T-helper 2 cell treated with Interferon-gamma antibody and Interleukin-4, amounts not matched to agents 100 ng/mL and 5 ng/mL, for 36 hours (primary cell): ENCODE measurements at regions not wholly inside any gene's neighbourhood (a gene's known extent, or its start where the extent isn't known, plus 50 kb on each side); places are given as distances from the start of the nearest gene placed in this dataset.

Source experiments
- intact Hi-C: fragments of 100-400 bp; cut with micrococcal nuclease; formaldehyde crosslinking; loops from one replicate; pipeline ENCODE4 v1.15.1; 2023

DNA sequence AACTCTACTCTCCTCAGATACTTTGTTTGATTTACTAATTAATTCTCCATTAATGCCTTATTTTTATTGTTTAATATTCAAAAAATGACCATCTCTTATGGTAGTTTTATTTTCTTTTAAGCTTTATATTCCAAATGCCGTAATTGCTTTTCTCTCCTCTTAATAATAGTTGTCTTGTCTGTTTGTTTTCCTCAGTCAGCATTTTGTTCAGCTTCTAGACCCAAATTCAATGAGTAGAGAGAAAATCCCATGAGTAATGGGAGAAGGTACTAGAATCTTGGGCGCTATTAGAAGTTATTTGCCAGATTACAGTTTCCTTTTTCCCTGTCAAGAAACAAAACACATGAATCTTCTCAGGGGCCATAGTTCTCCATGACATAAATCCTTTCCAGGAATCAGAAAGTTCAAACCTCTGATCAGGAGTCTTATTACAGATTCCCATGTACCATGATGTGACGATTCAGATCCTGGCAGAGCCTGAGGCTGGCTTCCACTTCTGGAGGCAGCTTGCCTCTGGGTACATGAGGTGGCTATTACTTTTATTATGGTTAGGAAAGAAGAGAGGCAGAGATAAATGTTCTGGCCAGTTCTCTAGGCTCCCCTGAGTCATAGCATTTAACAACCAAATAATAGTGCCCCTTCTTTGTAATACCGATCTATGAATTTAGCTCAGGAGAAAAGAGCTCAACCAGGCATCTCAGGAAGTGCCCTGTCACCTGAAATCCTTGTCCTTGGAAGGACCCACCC lies 485.1 kb upstream of the SETBP1 start:
- intact Hi-C loops: no loop called here

DNA sequence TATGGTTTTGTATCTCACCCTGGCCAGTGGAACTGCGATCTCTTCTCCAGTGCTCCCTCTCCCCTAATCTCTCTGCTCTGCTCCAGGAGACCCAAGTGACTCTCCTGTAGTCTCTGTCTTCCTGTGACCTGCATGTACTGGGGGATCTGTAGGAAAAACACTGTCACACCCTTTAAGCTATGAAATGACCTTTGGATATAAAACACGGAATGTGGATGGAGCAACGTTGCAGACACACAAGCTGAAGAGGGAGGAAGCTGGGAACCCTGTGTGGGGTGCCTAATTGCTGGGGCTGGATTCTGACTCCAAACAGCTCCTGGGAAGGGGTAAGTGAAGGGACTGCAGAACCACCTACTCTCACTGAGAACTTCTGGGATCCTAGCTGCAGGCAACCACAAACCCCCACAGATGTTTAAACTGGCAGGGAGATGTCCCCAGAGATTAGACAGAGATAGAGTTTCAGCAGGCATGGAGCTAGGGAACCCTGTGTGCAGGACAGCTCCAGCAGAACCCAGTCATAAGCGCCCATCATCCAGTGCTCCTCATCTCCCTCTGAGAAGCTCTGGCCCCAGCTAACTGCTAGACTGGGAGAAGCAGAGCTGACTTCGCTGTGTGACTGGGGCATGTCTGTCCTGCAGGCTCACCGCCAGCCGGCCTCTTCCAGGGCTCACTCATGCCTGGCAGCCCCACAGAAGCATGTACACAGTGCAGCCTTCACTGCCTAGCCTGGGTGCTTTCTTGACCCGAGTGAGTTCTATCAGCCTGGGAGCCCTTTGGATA lies 482.7 kb upstream of the SETBP1 start:
- intact Hi-C loops: no loop called here

DNA sequence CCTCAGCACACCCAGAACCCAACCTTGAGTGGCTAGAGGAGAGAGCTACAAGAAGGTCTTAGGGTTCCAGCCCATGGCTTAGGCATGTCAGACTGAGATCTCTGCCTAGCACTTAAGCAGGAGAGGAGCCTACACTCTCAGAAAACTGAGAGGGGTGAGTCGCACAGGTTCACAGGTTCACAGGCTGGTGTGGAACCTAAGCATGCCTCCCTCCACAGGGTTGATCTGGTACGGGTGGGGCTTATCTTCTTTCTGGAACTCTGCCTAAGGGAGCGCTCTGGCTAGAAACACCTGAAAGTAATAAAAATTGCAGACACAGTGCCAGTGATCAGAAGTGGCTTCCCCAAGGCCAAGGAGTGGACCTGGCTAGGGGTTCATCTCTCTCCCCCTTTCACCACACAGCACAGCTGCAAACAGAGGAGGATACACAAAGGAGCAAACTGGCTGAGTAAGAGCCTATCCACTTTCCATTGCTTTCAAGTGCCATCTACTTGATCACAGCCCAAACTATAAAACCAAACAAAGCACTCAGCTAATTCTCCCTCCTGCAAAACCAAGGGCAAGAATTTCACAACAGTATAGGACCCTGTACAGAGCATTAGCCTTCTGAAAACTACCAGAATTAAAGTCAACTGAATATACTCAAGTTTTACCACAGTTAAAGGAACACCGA lies 481.9 kb upstream of the SETBP1 start:
- intact Hi-C loops: no loop called here

DNA sequence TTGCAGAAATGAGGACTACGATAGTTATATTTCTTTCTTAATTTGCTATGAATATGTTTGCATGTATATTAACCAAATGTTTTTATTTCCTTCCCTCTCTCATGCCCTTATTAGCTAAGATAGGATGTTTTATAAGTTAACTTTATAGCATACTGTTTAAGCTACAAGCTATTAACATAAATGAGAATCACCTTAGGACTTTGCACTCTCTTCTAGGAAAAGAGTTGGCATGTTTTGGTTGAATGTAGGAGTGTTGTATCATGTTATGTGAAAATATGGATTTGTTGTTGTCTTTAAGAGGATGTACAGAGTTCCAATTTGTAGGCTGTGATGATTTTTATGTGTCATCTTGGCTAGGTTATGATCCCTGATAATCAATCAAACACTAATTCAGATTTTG lies 467.4 kb upstream of the SETBP1 start:
- intact Hi-C loops: no loop called here

DNA sequence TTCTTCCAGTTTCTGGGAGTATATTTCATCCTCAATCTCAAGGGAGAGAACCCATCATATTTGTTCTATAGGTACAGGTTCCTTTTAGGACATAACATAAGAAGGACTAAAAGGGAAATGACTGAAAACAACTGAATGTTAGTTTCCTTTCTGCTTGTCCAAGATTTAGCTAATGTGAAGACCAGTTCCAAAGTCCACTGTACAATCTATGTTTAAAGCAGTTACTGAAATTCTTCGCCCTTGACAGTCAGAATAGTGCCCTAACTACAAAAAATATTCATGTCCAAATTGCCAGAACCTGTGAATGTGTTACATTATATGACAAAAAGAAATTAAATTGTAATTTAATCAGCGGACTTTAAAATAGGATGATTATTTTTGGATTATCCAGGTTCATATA lies 466.3 kb upstream of the SETBP1 start:
- intact Hi-C loops: no loop called here

DNA sequence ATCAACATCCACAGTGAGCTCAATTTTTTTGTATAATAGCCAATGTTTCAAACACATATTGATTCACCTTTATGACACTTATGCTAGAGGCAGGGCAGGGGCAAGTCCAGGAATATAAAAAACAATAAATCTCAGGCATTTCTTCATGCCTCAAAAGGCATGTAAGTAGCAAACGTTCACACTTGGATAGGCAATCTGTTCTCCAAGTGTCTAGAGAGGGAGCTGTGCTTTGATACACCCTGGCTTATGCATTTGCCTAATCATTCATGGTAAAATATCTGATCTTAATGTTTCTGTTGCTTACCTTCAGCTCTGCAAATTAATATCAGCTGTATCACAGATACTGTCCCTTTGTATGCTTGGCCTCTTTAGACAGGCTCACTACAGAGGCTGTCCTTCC lies 464.5 kb upstream of the SETBP1 start:
- intact Hi-C loops: no loop called here

DNA sequence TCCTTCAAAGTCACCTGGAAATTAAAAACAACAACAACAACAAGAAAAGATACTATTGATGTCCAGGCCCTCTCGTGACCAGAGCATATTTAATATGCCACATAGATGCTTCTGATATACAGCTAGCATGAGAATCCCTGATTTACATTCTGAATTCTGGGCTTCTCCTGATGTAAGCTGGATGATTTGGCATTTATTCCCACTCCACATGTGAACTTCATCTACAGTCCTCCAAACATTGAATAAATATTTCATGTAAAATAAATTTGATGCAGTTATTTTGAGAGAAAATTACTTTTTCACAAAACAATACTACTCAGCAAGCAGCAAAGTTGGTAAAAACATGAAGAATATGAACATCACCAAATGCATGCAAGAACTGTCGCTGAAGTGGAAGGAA lies 453.2 kb upstream of the SETBP1 start:
- intact Hi-C loops: no loop called here

DNA sequence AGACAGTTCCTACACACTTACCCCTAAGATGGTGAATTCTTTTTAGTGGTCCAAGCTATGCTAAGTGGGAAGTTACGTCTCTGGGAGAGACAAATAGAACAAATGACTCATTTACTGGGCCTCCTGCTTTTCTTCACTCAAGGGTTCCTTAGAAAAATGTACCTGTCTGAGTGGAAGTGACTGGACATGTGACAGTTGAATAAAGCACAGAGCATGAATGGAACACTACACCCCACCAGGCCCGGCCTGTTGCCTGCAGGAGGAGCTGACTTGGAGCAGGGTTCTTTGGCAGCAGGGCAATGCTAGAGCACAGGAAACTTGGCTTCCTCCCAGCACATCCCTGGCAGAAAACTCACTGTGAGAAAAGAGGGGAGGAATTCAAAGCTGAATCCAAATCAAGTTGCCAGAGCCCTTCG lies 451.0 kb upstream of the SETBP1 start:
- intact Hi-C loops: no loop called here

DNA sequence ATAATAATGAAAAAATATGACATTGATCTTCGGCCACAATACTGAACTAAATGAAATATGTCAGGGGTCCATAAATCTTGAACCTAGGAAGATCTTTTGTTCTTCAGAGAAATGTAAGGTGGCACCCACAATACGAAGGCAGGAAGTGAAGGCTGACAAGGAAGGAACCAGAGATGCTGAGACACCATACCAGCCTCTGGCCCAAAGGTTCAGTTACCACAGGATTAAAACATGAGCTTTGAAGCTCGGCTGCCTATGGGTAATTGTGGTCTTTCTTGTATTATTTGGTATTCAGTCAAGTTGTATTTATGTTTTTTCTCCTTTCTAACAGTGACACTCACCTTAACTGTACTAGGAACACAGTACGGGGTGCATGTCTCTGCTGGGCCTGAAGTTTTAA lies 448.8 kb upstream of the SETBP1 start:
- intact Hi-C loops: no loop called here

DNA sequence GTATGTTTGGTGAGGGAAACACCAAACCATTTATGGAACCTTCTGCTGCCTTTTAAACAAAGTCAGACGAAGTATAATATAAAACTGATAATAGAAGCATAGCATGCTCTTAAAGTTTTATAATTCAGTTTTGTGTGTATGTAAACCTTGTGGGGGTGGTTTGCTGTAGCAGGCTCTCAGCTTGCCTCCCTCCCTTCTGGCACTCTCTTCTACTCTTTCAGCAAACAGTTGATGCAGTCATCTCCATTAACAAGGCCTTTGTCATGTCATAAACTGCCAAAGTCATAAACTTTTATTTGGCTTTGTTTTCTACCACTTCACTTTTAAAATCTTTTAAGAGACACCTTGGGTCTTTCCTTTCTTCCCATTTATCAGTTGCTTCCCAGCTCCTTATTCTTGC lies 448.2 kb upstream of the SETBP1 start:
- intact Hi-C loops: no loop called here

DNA sequence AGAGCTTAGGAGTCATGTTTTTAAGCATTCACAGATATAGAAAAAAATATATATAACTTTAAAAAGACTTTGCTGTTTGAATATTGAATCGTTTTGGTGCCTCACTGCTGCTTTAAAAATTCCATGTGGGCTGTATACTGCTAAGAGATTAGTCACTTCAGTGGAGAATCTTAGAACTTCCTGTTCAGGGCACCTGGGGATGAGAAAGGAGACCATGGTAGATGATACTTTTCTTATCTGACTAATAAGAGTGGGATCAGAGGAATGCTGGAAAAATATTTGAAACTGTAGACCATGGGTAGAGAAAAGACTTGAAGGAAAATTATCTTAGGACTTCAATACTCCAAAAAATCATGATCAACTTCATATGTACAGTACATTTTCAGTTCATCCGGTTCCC lies 442.2 kb upstream of the SETBP1 start:
- intact Hi-C loops: no loop called here

DNA sequence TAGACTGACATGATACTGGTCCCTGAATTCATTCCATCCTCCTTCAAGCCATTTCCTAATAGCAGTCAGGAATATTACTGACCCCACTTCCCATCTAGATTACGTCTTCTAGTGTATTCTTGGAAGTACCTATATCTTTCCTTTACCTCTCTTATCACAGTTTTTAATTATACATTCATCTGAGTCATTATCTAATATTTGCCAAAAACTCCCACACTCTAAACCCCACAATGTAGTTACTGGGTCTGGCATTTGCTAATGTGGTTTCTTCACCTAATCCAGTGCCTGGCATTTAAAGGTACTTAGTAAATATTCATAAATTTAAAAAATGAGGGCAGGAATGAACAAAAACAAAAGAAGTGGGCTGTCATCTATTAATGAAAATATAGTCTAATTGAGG lies 441.8 kb upstream of the SETBP1 start:
- intact Hi-C loops: no loop called here

DNA sequence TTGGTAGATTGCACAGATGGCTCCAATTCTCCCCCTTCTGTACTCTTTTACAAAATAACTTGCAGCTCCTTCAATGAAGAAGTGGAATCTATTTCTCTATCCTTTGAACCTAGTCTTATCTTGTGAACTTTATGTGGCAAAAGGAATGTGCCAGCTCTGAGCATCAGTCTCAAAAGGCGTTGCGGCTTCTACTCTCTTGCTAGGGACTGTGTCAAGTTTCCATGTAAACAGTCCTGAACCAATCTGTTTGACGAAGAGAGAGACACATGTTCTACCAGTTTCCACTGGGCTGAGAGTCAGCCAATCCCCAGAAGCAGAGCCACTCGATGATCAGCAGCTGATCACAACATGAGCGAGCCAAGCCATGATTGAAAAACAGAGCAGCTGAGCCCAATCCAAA lies 439.7 kb upstream of the SETBP1 start:
- intact Hi-C loops: no loop called here

DNA sequence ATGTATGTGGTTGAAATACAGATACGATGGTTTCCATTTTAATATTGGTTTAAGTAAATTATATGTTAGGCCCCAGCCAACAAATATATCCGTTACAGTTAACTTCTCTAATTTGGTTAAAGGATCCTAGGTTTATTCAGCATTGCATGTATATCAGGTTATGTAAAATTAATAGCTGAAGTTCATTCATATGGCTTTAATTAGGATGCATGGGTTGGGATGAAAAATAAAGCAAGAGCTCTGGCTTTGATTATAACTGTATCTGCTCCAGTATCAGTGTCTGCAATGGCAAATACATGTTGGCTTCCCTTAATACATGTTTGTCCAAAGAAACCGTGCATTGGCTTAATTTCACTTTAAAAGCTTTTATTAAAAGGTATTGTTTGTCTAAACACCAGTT lies 435.7 kb upstream of the SETBP1 start:
- intact Hi-C loops: no loop called here

DNA sequence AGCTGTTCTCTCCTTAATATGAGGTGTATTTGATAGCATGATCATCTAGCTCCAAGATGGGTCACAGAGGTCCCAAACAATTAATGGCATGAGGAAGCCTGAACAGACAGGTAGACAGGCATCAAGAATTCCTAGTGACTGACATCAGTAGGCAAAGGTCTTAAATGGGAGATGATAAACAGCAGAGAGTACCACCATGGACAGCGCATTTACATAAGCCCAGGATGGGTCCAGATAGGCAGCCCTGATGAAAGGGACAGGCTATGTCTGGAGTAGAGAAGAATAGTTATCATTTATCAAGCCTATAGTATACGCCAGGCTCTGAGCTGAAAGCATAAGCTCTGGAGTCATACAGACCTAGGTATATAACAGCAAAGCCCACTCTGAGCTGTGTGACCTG lies 434.7 kb upstream of the SETBP1 start:
- intact Hi-C loops: no loop called here

DNA sequence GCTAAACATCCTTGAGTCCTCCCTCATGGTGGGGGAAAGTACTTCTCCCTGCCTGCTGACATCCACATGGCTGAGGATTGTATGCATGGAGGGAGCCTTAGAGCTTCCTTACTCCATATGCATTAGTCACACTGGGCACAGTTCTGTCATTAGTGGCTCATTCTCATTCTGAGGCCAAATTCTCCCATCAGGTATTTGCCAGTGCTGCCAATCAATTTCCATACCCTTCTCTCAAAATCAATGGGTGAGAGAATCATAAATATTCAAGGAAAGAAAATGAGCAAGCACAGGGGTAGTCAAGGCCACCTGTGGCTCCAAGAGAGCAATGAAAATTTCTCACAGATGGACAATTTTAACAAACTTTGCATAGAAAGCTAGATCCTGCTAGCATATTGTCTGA lies 422.6 kb upstream of the SETBP1 start:
- intact Hi-C loops: no loop called here

DNA sequence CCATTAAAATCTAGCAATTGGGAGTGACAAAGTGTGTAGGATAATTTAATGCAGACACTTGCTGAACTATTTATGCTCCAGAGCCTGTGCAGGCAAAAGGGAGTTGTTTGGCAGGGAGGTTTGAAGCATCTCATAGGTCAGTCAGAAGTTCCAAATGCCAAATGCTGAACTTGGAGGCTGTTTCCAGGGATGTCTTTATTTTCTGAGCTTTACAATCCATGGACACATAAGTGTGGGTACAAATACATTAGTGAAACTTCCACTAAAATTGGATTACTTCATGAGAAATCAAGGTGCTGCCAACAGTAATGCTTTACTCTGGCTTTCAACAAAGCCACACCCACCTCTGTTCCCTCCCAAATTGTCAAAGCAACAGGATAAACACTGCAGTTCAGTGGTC lies 422.1 kb upstream of the SETBP1 start:
- intact Hi-C loops: no loop called here

DNA sequence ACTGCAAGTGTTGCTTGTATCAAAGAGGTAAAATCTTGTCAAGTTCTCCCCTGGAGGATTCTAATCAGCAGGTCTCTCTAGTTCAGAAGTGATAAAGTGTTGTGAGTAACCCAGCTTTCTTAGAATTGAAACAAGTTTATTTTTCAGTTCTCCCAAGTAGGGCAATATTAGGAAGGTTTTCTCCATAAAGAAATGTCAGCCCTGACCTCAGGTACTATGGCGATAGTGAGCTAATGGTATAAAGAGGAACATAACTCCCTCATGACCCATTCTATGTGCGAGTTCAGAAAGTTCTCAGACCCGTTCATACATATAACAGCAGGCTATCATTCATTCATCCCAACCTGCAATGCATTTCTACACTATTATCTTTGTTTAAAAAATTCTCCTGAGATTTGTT lies 421.1 kb upstream of the SETBP1 start:
- intact Hi-C loops: no loop called here

DNA sequence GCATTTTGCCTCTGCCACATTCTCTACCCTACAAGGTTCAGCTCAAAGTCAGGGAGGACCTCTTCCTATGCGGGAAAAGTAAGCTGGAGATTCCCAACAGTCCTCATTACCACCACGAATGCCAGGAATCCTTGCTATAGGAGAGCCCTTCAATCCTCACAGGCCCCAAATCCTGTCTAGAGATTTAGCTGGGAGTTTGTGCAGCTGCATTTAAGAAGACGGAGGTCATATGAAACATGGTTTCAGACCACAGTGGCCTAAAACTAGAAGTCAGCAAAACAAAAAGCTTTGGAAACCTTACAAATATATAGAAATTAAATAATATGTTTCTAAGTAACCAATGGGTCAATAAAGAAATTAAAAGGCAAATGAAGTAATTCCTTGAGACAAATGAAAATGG lies 415.3 kb upstream of the SETBP1 start:
- intact Hi-C loops: no loop called here

DNA sequence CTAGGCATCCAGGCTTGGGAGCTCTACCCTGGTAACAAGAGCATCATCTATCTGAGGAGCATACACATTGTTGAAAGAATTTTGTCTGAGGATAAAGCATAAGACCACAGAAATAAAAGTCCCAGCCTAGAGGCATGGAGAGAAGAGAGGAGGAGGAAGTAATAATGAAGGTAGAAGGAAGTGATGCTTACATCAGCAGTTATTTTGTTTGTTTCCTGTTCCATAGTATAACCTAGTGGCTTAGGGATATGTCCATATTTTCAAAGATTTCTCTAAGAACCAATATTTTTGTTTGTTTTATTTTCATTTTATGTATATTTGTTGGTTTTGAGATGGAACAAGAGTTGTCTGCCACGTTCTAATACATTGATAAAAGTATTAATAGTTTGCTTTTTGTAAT lies 407.4 kb upstream of the SETBP1 start:
- intact Hi-C loops: no loop called here

DNA sequence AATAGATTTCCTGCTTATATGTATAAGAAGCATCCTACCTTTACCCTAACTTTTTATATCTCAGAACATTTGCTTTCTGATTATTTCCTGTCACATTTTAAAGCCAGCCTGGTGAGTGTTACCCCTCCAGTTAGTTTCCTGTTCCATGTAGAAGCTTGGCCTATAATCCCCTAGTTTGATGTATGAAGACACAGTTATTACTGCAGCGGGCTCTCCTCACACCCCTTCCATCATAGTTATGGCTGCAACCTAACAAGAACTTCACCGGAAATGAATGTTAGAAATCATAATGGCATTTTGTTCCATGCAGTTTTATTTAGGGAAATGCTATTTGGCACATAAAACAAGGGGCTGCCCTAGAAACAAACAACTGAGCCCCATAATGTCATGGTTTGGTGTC lies 400.2 kb upstream of the SETBP1 start:
- intact Hi-C loops: no loop called here

DNA sequence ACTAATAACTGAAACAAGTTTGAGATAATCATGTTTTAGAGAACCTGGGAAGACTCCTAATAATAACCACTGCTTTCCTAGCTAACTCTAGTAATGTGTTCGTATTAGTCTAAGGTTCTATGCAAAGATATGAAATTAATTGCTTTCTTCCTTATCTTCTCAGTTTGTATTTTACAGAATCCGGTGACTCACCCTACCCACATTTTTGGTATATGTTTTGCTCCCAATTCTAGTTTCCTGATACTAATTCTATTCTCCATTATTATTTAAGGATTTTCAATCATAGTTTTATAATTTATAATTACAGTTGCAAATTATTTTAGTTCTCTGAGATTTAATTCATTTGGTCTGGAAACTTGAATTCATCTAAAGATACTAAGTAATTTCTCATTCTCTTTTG lies 394.6 kb upstream of the SETBP1 start:
- intact Hi-C loops: no loop called here
